ENCODE measurements at regions not wholly inside any gene's neighbourhood (a gene's known extent, or its start where the extent isn't known, plus 50 kb on each side); places are given as distances from the start of the nearest gene placed in this dataset.
"Not testable (repeated sequence)": the region's sequence is repeated elsewhere in the genome, so short reads cannot be mapped to it uniquely, and the experiment has no call there.

DNA sequence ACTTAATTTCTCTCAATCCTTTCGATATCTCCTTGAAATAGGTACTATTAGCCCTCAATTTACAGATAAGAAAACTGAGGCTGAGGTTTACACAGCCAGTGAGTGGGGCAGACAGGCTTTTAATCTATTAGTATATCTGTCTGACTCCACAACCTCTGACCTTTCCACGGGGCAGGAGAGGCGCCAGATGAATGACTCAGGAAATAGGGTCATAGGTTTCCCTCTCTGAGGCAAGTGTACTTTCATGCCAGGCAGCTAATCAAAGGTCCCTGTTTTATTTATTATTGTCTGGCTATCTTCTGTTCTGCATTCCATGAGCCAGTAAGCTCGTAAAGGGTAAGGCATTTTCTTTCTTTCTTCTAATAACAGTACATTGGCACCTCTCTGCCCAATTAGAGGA, 79.6 kb upstream of the KLF4 start:
- DNase-seq, result no peak

DNA sequence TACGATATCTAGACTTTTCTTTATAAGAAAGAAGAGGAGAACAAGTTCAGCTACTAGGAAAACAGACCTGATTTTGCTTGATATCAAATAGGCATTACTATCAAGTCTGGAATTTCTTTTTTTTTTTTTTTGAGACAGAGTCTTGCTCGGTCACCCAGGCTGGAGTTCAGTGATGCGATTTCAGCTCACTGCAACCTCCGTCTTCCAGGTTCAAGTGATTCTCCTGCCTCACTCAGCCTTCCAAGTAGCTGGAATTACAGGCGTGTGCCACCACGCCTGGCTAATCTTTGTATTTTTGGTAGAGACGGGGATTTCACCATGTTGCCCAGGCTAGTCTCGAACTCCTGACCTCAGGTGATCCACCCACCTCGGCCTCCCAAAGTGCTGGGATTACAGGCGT, 78.8 kb upstream of the KLF4 start:
- not testable (repeated sequence) for DNase-seq

DNA sequence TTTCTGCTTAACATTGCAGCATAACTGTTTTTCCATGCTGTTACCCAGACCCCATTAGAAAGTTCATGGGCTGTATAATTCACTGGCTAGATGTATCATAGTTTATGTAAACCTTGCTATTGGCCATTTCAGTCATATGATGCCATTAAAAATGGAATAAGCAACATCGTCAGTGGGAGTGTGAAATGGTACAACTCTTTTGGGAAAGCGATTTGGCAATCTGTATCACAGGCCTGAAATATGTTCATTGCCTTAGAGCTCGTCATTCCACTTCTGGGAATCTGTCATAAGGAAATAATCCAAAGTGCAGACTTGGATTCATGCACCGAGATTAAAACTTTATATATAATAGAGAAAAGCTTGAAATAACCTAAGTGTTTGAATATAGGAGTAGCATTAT, 77.9 kb upstream of the KLF4 start:
- DNase-seq, result no peak

DNA sequence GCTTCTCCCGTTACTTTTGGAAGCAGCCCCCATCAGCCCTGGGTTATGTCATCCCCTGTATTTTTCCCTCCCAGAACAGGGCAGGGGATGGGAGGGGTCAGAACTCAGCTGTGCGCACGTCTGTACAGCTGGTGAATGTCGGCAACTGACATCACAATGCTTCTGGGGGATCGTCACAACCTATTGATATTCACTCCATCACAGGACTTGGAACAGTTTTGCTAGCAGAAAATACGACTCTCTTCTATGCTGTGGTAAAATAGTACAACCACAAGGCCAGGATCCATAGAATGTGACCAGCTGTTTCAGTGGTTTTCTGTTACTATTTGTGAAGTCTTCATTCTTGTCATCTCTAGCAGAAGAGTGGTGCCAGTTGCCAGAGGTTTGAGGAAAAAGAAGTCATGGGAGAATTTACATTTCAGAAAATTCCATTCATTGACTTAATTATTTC, 77.1 kb upstream of the KLF4 start:
- DNase-seq, result no peak

DNA sequence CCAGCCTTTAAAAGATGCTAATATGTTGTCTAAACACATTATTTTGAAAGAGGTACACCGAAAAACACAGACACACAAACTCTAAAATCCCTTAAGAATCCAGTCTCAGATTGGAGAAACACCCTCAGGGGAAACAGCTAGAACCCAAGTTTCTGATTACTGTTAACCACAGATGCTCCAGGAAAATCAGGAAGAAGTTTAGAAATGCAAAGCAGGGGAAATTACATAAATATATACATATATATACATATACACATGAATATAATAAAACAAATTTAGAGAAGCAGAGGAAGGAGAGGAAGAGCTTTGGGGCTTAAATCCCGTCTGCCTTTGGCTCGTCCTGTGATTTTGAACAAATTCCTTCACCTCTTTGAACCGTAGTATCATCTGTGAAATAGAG, 73.2 kb upstream of the KLF4 start:
- no peak for DNase-seq

DNA sequence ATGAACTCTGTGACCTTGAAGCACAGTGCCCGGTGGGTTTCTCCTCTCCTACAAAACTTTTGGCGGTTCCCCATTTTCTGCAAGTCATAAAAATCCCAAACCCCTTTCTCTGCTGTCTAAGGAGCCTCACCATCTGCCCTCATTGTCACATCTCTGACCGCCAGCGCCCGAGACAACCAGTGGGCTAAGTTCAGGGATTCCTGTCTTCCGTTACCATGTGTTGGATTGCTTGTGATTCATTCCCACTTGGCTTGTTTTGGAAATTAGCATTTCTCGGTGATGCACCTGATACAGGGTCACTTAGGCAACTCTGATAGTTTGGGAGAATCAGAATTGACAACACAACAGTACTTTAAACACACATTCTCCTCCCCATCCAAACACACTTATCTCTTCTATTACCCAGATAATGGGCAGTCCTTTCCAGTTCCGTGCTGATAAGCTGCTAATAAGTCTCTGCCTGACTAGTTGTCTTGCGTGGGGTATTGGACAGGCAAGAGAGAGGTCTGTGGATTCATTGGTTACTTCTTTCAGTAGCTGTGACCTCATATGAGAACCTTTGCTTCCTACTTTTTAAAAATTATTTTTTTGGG, 70.0 kb upstream of the KLF4 start:
- DNase-seq, result no peak

DNA sequence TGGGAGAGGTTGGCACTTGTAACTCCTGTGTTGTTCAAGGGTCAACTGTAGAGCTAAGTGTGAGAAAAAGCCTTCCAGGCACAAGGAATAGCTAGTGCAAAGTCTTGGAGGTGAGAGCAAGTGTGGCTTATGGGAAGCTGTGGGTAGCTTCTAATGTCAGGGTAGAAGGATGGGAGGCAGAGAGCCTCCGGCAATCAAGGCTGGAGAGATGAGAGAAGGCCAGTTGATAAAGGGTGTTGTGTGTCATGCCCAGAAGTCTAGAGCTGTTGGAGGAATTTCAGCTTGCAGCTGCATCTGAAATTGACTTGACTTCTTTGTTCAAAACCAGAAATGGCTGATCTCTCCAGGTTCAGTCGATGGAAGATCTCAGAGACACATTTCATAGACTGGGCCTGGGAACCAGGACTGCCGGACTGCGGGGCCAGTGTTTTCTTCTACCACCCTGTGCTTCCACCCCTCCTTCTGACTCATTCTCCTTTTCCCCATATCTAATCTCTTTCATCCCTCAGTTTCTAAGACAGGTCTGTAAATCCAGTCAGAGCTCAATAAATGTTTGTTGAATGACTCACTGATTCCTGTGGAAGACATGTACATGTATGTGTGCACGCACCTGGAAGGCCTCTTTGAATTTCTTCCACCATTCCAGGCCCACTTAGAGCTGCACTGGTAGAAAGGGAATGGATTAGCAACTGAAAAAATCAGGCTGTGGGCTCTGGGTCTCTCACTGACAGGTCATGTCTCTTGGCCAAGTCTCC, 67.8 kb upstream of the KLF4 start:
- DNase-seq, result no peak

DNA sequence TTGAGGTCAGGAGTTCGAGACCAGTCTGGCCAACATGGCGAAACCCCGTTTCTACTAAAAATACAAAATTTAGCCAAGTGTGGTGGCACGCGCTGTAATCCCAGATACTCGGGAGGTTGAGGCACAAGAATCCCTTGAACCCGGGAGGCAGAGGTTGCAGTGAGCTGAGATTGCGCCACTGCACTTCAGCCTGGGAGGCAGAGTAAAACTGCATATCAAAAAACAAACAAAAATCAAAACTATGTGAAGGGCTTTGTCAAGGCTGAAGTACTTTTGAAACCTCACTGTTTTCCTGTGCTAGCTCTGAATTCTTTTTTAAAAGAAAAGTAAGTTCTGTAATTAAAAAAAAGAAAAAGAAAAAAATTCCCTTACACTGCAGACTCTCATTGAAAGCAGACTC, 65.1 kb upstream of the KLF4 start:
- DNase-seq, result no peak

DNA sequence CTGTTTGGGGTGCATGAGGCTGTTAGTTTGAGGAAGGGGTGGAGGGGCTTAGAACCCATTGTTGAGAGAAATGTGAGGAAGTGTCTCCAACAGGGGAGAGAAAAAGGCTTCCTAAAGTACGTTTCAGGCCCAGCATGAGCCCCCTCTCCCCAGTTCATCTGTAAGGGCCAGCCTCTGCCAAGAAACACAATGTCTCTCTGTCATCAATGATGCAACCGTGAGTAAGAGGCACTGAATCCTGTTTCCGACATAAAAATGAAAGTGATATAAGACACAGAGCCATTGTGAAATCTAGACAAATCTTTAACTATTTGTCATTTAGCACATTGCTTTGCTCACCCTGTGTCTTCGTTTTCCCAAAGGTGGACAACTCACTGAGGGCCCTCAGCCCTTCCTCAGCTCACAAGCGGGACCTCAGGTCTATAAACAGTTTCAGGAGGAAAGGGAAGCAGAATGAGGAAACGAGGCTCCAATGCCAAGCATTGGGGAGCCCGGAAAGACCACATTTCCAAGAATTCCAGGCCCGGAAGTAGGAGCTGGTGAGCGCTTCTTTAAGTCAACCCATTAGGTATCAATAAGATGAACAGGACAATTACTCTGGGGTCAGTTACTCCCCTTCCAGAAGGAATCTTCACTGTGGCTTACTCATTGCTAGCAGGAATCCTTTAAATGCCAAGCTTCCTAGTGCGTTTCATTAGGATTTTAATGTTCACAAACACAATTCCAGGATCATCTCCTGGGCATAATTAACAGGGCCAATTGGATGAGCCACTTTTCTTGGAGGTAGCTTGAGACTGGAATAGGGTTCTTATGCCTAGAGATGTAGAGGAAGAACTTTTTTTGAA, 59.0 kb upstream of the KLF4 start:
- DNase-seq, result no peak

DNA sequence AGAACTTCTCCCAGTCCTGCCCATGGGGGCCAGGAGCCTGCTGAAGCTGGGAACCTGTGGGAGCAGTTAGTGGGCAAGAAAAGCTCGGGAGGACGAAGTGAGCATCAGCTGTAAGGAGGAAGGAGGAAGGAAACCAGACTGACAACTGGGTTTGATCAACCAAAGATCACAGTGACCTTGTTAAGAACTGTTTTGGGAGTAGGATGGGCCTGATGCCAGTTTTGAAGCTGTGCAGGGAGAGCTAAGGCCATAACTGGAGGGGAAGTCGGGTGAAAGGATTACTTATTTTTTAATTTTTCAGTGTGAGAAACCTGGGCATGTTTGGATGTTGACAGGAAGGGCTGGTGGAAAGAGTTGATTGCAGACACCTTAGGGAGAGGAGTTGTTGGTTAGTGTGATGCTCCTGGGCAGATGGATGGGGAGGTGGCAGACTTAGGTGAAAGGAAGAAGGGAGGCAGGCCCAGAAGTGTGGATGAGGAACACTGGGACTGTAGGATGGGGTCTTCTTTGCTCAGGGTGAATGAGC, 58.3 kb upstream of the KLF4 start:
- no peak for DNase-seq

DNA sequence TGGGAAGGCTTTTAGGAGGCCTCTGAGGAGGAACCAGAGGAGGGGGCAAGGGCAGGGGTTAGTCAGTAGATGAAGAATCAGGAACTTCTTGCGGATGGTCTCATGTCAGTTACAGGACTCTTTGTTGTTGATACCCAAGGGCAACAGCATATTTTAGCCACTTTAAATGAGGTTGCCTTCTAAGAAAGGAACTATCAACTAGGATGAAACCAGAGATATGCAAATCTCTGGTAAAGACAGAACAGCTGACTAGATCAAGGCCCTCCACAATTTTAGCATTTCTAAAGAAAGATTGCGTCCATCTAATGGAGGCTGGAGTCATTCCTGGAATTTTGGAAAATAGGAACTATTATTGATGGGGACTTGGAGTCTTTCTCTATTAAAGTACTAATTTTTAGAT, 57.7 kb upstream of the KLF4 start:
- no peak for DNase-seq

DNA sequence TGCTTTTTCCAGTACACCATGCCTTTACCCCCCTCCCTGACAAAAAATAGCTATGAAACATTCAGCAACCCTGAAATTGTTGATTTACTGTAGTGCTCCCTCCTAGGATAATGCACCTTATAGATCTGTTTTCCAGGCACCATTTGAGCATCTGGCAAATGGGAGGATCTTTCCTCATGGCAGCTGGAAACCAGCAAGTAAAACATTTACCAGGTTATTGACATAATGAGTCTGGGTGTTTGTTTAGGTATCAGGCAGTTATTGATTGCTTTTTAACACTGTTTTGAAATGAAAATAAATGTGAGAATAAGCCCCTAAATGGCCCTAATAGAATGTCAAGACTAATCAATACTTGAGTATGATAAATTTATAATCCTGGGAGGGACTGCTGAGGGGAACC, 57.3 kb upstream of the KLF4 start:
- DNase-seq, result no peak

DNA sequence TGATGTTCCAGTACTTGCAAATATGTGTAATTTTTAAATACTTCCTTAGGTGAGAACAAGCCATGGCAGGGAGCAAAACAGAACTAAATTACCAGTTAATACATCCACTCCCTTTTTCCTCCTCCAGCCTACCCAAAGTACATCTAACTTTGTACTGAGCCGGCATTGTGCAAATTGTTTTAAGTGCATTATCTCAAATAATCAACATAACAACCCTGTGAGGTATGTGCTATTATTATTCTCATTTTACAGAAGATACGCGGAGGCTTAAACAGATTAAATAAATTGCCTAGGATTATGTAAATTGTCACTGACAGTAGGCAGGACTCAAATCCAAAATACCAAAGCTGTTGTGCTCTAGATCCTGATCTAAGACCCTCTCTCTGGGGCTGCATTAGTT, 55.5 kb upstream of the KLF4 start:
- no peak for DNase-seq

DNA sequence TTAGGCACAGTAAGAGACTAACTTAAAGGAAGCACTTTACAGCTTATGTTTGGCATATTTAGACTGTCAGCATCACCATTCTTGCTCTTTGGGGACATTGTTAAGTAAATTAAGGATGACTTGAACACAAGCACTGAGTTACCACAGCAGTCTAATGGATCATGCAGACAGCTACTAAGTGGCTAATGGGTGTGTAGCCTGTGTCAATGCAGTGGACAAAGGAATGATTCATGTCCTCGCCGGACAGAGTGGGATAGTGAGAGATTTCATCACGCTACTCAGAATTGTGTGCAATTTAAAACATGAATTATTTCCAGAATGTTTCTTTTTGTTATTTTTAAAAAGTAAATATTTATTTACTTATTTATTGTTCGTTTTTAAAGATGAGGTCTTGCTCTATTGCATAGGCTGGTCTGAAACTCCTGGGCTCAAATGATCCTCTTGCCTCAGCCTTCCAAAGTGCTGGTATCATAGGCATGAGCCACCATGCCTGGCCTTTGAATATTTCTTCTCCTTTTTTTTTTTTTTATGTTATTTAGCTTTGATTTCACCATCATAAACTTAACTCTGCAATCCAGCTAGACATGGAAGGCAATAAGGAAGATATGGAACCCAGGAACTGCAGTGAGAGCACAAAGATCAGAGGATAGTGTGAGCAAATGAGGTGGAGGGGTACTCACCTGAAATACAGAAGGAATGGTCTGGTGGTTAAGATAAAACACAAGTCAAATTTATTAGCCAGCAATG, 53.0 kb upstream of the KLF4 start:
- no peak for DNase-seq

DNA sequence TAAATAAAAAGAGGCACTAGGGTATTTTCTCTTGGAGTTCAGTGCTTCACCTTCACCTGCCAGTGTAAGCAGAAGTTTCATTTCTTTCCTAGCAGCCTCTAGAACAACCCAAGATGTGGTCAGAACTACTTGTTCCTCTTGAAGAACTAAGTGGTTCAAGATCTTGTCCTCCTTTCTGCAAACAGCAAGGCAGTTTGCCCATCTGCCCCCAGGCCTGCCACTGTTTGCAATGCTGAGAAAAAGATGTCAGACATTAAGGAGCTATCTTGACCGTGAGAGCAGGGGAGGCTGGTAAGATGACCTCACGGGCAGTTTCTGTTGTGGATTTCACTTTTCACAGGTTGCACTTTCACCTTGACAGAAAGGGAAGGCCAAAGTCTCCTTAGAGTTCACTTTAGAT, 52.0 kb upstream of the KLF4 start:
- no peak for DNase-seq

DNA sequence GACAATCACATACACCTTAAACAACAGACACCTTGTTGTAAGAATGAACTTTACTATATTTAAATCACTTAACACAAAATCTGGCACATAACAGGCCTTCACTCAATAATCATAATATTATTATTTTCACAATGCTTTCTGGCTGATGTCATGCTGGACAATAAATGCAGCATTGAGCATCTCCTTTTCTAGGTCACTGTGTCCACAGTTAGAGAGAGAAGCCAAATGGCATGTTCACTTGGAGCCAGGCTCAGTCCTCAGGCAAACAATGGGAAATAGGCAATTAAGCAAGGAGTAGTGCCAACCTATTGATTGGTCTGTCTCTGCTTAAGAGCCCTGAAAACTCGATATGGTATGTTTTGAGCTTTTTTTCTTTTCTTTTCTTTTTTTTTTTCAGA, 50.6 kb upstream of the KLF4 start:
- no peak for DNase-seq

DNA sequence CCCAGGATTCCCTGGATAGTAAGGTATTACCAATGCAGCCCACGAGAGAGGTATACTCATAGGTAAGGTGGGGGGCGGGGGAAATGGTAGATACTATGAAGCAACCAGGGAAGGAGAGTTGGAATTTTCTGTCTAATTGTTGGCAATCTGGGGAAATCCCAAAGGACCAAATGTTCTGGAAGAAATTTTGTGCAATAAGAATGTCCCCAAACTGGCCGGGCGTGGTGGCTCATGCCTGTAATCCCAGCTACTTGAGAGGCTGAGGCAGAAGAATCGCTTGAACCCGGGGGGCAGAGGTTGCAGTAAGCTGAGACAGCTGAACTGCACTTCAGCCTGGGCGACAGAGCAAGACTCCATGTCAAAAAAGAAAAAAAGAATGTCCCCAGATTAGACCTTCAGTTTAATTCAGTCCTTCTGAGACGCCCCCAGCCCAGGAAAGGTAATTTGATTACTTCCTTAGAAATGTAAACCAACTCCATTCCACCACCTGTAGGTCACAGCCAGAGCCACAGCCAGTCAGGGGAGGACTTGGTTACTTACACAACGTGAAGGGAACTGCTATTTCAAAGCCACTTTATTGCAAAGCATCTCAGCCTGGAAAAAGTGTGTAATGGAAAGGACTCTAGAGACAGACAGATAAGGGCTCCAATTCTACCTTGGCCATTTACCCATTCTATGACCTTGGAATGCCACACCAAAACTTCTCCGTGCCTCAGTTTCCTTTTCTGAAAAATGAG, 50.0 kb upstream of the KLF4 start:
- DNase-seq, result no peak
